Neural crest cell (in vitro differentiated cells): ENCODE measurements at regions not wholly inside any gene's neighbourhood (a gene's known extent, or its start where the extent isn't known, plus 50 kb on each side); places are given as distances from the start of the nearest gene placed in this dataset.

ENCODE experiments used
- DNase-seq: peaks from one replicate; pipeline ENCODE4 v3.0.0; 2021; ENCODE audit warnings: low read depth, mixed read lengths, low spot score
- H3K27ac Mint-ChIP-seq: one replicate; pipeline ENCODE4 v1.8.0; 2021; ENCODE audit warnings: mild to moderate bottlenecking, mixed read lengths; ENCODE audit not compliant: unreplicated experiment
- H3K27me3 Mint-ChIP-seq: 2 replicates; pipeline ENCODE4 v1.8.0; 2021; ENCODE audit warnings: low read depth, mild to moderate bottlenecking, mixed read lengths
- H3K36me3 Mint-ChIP-seq: 2 replicates; pipeline ENCODE4 v1.8.0; 2021; ENCODE audit warnings: low read depth, mild to moderate bottlenecking, mixed read lengths
- H3K4me1 Mint-ChIP-seq: 2 replicates; pipeline ENCODE4 v1.8.0; 2021; ENCODE audit warnings: mixed read lengths
- H3K4me3 Mint-ChIP-seq: one replicate; pipeline ENCODE4 v1.8.0; 2021; ENCODE audit warnings: mild to moderate bottlenecking, mixed read lengths
- H3K9me3 Mint-ChIP-seq: 2 replicates; pipeline ENCODE4 v1.8.0; 2021; ENCODE audit warnings: mixed read lengths
- CTCF ChIP-seq: fragments of 200-600 bp; sonication (generic); conservative IDR thresholded peaks from 2 replicates; pipeline ENCODE4 v1.5.0; 2021; ENCODE audit warnings: antibody characterized with exemption, mild to moderate bottlenecking

GRCh38 chr9:134585746-134586706, 55.6 kb upstream of the COL5A1 start:
- Mint-ChIP-seq H3K36me3 (no peaks in the 10 kb centered on the region), H3K4me3 (no peak overlapping the region), H3K9me3 (peaks cover 2% of the 10 kb centered on the region), H3K27me3 (no peaks in the 10 kb centered on the region), H3K27ac (no peak overlapping the region), H3K4me1 (no peaks in the 10 kb centered on the region)
- no peak for DNase-seq
- no peak for TF ChIP-seq CTCF

GRCh38 chr9:134589748-134590147, 51.9 kb upstream of the COL5A1 start:
- Mint-ChIP-seq H3K27ac (no peak overlapping the region), H3K36me3 (no peaks in the 10 kb centered on the region), H3K27me3 (no peaks in the 10 kb centered on the region), H3K4me1 (no peaks in the 10 kb centered on the region), H3K4me3 (no peak overlapping the region), H3K9me3 (no peaks in the 10 kb centered on the region)
- DNase-seq: no peak
- no peak for TF ChIP-seq CTCF

- DNase-seq: no peak
- Mint-ChIP-seq H3K27me3 (no peaks in the 10 kb centered on the region), H3K27ac (no peak overlapping the region), H3K4me1 (no peaks in the 10 kb centered on the region), H3K9me3 (no peaks in the 10 kb centered on the region), H3K36me3 (no peaks in the 10 kb centered on the region), H3K4me3 (no peak overlapping the region)
- TF ChIP-seq CTCF: no peak
These were observed 51.1 kb upstream of the COL5A1 start for GRCh38 chr9:134590240-134591081.

- no peaks in the 10 kb centered on the region for H3K4me1 Mint-ChIP-seq
- H3K9me3 Mint-ChIP-seq: no peaks in the 10 kb centered on the region
- DNase-seq: no peak
- H3K27ac Mint-ChIP-seq: peak overlapping the region; percentile 68
- TF ChIP-seq CTCF: no peak
- no peak overlapping the region for H3K4me3 Mint-ChIP-seq
- H3K27me3 Mint-ChIP-seq: no peaks in the 10 kb centered on the region
- no peaks in the 10 kb centered on the region for H3K36me3 Mint-ChIP-seq
These were observed 50.5 kb upstream of the COL5A1 start for GRCh38 chr9:134591082-134591571.

DNA sequence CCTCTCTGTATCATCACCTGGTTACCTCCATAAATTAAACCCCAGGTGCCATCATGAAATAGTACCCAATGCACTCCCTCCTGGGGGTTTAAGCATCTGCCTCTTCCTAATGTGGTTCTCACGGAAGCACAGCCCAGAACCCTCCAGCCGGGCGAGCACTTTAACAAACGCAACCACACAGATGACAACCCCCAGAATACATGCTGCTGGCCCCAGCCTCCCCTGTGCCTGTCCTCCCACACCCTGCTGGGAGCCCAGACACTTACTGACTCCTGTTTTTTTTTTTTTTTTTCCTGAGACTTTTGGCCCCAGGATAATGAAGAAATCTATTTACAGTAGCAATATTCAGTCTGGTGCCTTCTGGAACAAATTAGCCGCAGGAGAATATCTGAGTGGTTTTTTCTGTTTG, 50.0 kb upstream of the COL5A1 start:
- DNase-seq: no peak
- Mint-ChIP-seq H3K36me3 (no peaks in the 10 kb centered on the region), H3K4me3 (no peak overlapping the region), H3K4me1 (no peaks in the 10 kb centered on the region), H3K27me3 (no peaks in the 10 kb centered on the region), H3K27ac (no peak overlapping the region), H3K9me3 (peaks cover 4% of the 10 kb centered on the region)
- no peak for TF ChIP-seq CTCF
